GM23248 (cell line): ENCODE measurements at regions not wholly inside any gene's neighbourhood (a gene's known extent, or its start where the extent isn't known, plus 50 kb on each side); places are given as distances from the start of the nearest gene placed in this dataset.
"Not testable (repeated sequence)": the region's sequence is repeated elsewhere in the genome, so short reads cannot be mapped to it uniquely, and the experiment has no call there.

Experiments used
- DNase-seq: peaks from one replicate; pipeline ENCODE4 v3.0.0-alpha.2; 2015
- H2AFZ ChIP-seq: fragments of 200-600 bp; sonication (generic); 2 replicates; pipeline ENCODE4 v1.6.1; 2016; ENCODE audit warnings: antibody characterized with exemption
- H3F3A ChIP-seq: fragments of 200-600 bp; sonication (generic); 2 replicates; pipeline ENCODE4 v1.6.1; 2016; ENCODE audit warnings: mild to moderate bottlenecking, antibody characterized with exemption, mixed run types; ENCODE audit not compliant: insufficient read depth
- H3K27ac ChIP-seq: fragments of 200-600 bp; sonication (generic); 2 replicates; pipeline ENCODE4 v1.5.1; 2016; ENCODE audit warnings: mild to moderate bottlenecking
- H3K27me3 ChIP-seq: fragments of 200-600 bp; sonication (generic); replicated peaks from 2 replicates; pipeline ENCODE4 v1.6.1; 2016; ENCODE audit warnings: mild to moderate bottlenecking; ENCODE audit not compliant: insufficient read depth
- H3K36me3 ChIP-seq: fragments of 200-600 bp; sonication (generic); 2 replicates; pipeline ENCODE4 v1.6.1; 2016; ENCODE audit warnings: low read depth, mild to moderate bottlenecking
- H3K4me1 ChIP-seq: fragments of 200-600 bp; sonication (generic); 2 replicates; pipeline ENCODE4 v1.6.1; 2016; ENCODE audit warnings: mild to moderate bottlenecking; ENCODE audit not compliant: insufficient read depth
- H3K4me2 ChIP-seq: fragments of 200-600 bp; sonication (generic); one replicate; pipeline ENCODE4 v1.6.1; 2016; ENCODE audit warnings: mild to moderate bottlenecking; ENCODE audit not compliant: unreplicated experiment
- H3K4me3 ChIP-seq: fragments of 200-600 bp; sonication (generic); 2 replicates; pipeline ENCODE4 v1.5.1; 2016; ENCODE audit warnings: mild to moderate bottlenecking
- H3K79me2 ChIP-seq: fragments of 200-600 bp; sonication (generic); 2 replicates; pipeline ENCODE4 v1.6.1; 2016; ENCODE audit warnings: mild to moderate bottlenecking; ENCODE audit not compliant: insufficient read depth
- H3K9ac ChIP-seq: fragments of 200-600 bp; sonication (generic); 2 replicates; pipeline ENCODE4 v1.6.1; 2016; ENCODE audit warnings: mild to moderate bottlenecking
- H3K9me2 ChIP-seq: fragments of 200-600 bp; sonication (generic); 2 replicates; pipeline ENCODE4 v1.6.1; 2016; ENCODE audit warnings: mixed run types, mild to moderate bottlenecking, moderate library complexity; ENCODE audit not compliant: insufficient read depth
- H3K9me3 ChIP-seq: fragments of 200-600 bp; sonication (generic); one replicate; pipeline ENCODE4 v1.6.1; 2017; ENCODE audit warnings: low read depth
- H4K20me1 ChIP-seq: fragments of 200-600 bp; sonication (generic); 2 replicates; pipeline ENCODE4 v1.6.0; 2016; ENCODE audit not compliant: insufficient read depth
- EZH2 ChIP-seq: fragments of 200-600 bp; sonication (generic); IDR thresholded peaks from 2 replicates; pipeline ENCODE4 v1.6.1; 2018; ENCODE audit warnings: antibody characterized with exemption, mild to moderate bottlenecking; ENCODE audit not compliant: insufficient read depth, poor library complexity, severe bottlenecking
- EZH2phosphoT487 ChIP-seq: fragments of 200-600 bp; sonication (generic); IDR thresholded peaks from 2 replicates; pipeline ENCODE4 v1.6.1; 2018; ENCODE audit warnings: antibody characterized with exemption, moderate library complexity, mild to moderate bottlenecking, low read depth; ENCODE audit not compliant: insufficient read depth
- WGBS, 2 experiments: methylation state at CpG; one replicate each; pipeline ENCODE4 v1.1.6; 2015 to 2017; ENCODE audit warnings: low lambda C conversion rate in 2 of 2, low coverage in 1 of 2; ENCODE audit errors: missing lambda C conversion rate in 2 of 2; 5-methylcytosine and 5-hydroxymethylcytosine counted together
- in situ Hi-C: fragments of 300-500 bp; cut with MboI; formaldehyde crosslinking; loops from 2 replicates; pipeline ENCODE4 v1.15.0; 2020

DNA sequence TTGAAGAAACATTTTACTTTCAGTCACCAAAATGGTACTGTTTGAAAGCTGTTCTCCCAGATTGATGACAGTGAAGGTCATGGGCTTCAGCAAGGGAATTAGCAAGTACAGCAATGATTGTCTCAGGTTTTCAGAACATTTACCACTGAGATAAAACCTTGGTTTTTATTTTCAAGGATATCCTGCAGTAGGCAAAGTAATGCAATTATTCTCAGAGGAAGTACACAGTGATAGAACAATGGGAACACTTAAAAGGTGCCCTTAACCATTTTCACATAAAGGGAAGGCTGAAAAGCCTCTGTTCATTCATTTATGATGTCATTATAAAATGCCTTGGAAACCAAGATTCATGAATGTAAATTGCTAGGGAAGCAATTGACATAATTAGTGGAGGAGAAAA is 471.8 kb upstream of the ACO1 start:
- no peak overlapping the region for H3K4me2 ChIP-seq
- no peaks in the 10 kb centered on the region for H3K79me2 ChIP-seq
- no peaks in the 10 kb centered on the region for H3K9me2 ChIP-seq
- H3K36me3 ChIP-seq: no peaks in the 10 kb centered on the region
- H3K4me1 ChIP-seq: no peaks in the 10 kb centered on the region
- H3K9me3 ChIP-seq: no peaks in the 10 kb centered on the region
- in situ Hi-C loops: loop anchor here (25.0 kb wide), 1 partner anchor 1125 kb away; no protein-coding TSS in a partner anchor
- no peak overlapping the region for H3K4me3 ChIP-seq
- no peak overlapping the region for H3K27ac ChIP-seq
- TF ChIP-seq EZH2 (no peak), EZH2phosphoT487 (no peak)
- H2AFZ ChIP-seq: no peak overlapping the region
- DNase-seq: no peak
- H3F3A ChIP-seq: no peaks in the 10 kb centered on the region
- H4K20me1 ChIP-seq: no peaks in the 10 kb centered on the region
- H3K9ac ChIP-seq: no peak overlapping the region
- H3K27me3 ChIP-seq: no peaks in the 10 kb centered on the region

GRCh38 chr9:31916591-31917241 is 467.7 kb upstream of the ACO1 start:
- Histone ChIP-seq H3K9ac (no peak overlapping the region), H3K4me3 (no peak overlapping the region), H3K79me2 (no peaks in the 10 kb centered on the region), H3K9me3 (no peaks in the 10 kb centered on the region), H2AFZ (no peak overlapping the region), H3K27me3 (no peaks in the 10 kb centered on the region), H3F3A (no peaks in the 10 kb centered on the region), H3K27ac (no peak overlapping the region), H3K4me1 (no peaks in the 10 kb centered on the region), H4K20me1 (no peaks in the 10 kb centered on the region), H3K4me2 (no peak overlapping the region), H3K36me3 (no peaks in the 10 kb centered on the region), H3K9me2 (no peaks in the 10 kb centered on the region)
- TF ChIP-seq EZH2phosphoT487: no peak
- TF ChIP-seq EZH2: no peak
- DNase-seq: no peak
- WGBS, 2 experiments: 6 to 10% methylated on average over 2 of the region's 2 CpGs
- in situ Hi-C loops: loop anchor here (25.0 kb wide), 1 partner anchor 1129 kb away; no protein-coding TSS in a partner anchor

DNA sequence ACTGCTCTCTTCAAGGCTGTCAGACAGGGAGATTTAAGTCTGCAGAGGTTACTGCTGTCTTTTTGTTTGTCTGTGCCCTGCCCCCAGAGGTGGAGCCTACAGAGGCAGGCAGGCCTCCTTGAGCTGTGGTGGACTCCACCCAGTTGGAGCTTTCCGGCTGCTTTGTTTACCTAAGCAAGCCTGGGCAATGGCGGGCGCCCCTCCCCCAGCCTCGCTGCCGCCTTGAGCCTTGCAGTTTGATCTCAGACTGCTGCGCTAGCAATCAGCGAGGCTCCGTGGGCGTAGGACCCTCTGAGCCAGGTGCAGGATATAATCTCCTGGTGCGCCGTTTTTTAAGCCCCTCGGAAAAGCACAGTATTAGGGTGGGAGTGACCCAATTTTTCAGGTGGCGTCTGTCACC is 446.7 kb upstream of the ACO1 start:
- WGBS, 2 experiments: 65 to 72% methylated on average over 10 to 12 of the region's 13 CpGs
- H4K20me1 ChIP-seq, H3F3A ChIP-seq, H3K36me3 ChIP-seq, H3K4me3 ChIP-seq, H3K9me3 ChIP-seq, H3K9me2 ChIP-seq, H3K4me1 ChIP-seq, H3K9ac ChIP-seq, H2AFZ ChIP-seq, DNase-seq, H3K4me2 ChIP-seq, H3K27ac ChIP-seq, in situ Hi-C loops, H3K79me2 ChIP-seq, H3K27me3 ChIP-seq: not testable (repeated sequence)

DNA sequence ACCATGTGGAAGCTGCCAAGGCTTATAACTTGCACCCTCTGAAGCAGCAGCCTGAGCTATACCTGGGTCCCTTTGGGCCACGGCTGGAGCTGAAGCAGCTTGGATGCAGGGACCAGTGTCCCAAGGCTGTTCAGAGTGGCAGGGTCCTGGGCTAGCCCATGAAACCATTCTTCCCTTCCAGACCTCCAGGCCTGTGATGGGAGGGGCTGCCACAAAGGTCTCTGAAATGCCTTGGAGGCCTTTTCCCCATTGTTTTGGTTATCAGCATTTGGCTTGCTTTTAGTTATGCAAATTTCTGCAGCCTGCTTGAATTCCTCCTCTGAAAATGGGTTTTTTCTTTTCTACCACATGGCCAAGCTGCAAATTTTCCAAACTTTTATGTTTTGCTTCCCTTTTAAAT is 433.7 kb upstream of the ACO1 start:
- Histone ChIP-seq H3K9me3 (no peaks in the 10 kb centered on the region), H3K4me2 (no peak overlapping the region), H3K4me3 (no peak overlapping the region), H3K9me2 (no peaks in the 10 kb centered on the region), H4K20me1 (no peaks in the 10 kb centered on the region), H3F3A (no peaks in the 10 kb centered on the region), H3K4me1 (no peaks in the 10 kb centered on the region), H3K27me3 (no peaks in the 10 kb centered on the region), H3K9ac (no peak overlapping the region), H2AFZ (no peak overlapping the region), H3K27ac (no peak overlapping the region), H3K36me3 (no peaks in the 10 kb centered on the region), H3K79me2 (no peaks in the 10 kb centered on the region)
- no peak for DNase-seq
- no peak for TF ChIP-seq EZH2
- TF ChIP-seq EZH2phosphoT487: no peak
- WGBS, 2 experiments: 0 to 11% methylated on average over 1 of the region's 1 CpG
- in situ Hi-C loops: loop anchor here (10.0 kb wide), 1 partner anchor 56 kb away; no protein-coding TSS in a partner anchor

- H3F3A ChIP-seq: no peaks in the 10 kb centered on the region
- H2AFZ ChIP-seq: no peak overlapping the region
- no peaks in the 10 kb centered on the region for H3K9me2 ChIP-seq
- peaks cover 5% of the 10 kb centered on the region for H3K9me3 ChIP-seq
- no peaks in the 10 kb centered on the region for H4K20me1 ChIP-seq
- no peaks in the 10 kb centered on the region for H3K27me3 ChIP-seq
- H3K4me3 ChIP-seq: no peak overlapping the region
- H3K79me2 ChIP-seq: no peaks in the 10 kb centered on the region
- in situ Hi-C loops: loop anchor here (10.0 kb wide), 1 partner anchor 64 kb away; no protein-coding TSS in a partner anchor
- H3K36me3 ChIP-seq: no peaks in the 10 kb centered on the region
- H3K4me2 ChIP-seq: no peak overlapping the region
- H3K9ac ChIP-seq: no peak overlapping the region
- no peak for DNase-seq
- TF ChIP-seq EZH2phosphoT487: no peak
- TF ChIP-seq EZH2: no peak
- H3K27ac ChIP-seq: no peak overlapping the region
- no peaks in the 10 kb centered on the region for H3K4me1 ChIP-seq
- 4 to 9% methylated on average over 1 of the region's 1 CpG for WGBS, 2 experiments
Measured at GRCh38 chr9:31958572-31958971, 425.9 kb upstream of the ACO1 start.
